Thymus (tissue), 11 donors: ENCODE measurements at regions not wholly inside any gene's neighbourhood (a gene's known extent, or its start where the extent isn't known, plus 50 kb on each side); places are given as distances from the start of the nearest gene placed in this dataset.

ENCODE experiments used
- DNase-seq, 9 donors: peaks; one replicate each; pipeline ENCODE4 v3.0.0-alpha.2; 2013; ENCODE audit warnings: low spot score in 9 of 9, low read depth in 6 of 9, missing footprints in 1 of 9
- H3K27ac ChIP-seq, 2 donors: one replicate each; pipeline ENCODE4 v1.5.1; 2013; ENCODE audit warnings: control low read depth in 1 of 2, low read depth in 1 of 2, low read length in 1 of 2, mild to moderate bottlenecking in 1 of 2, moderate library complexity in 1 of 2
- H3K27me3 ChIP-seq, 2 donors: one replicate each; pipeline ENCODE4 v1.5.1; 2013; ENCODE audit warnings: low read length in 1 of 2; ENCODE audit not compliant: control insufficient read depth in 2 of 2, insufficient read depth in 1 of 2
- H3K36me3 ChIP-seq, 2 donors: one replicate each; pipeline ENCODE4 v1.5.1; 2013; ENCODE audit warnings: low read length in 1 of 2, mild to moderate bottlenecking in 1 of 2, moderate library complexity in 1 of 2; ENCODE audit not compliant: control insufficient read depth in 2 of 2, insufficient read depth in 2 of 2
- H3K4me1 ChIP-seq, 2 donors: one replicate each; pipeline ENCODE4 v1.5.1; 2013; ENCODE audit warnings: low read length in 2 of 2; ENCODE audit not compliant: control insufficient read depth in 2 of 2, insufficient read depth in 2 of 2
- H3K4me3 ChIP-seq, 2 donors: one replicate each; pipeline ENCODE4 v1.5.1; 2013; ENCODE audit warnings: low read length in 2 of 2, control low read depth in 1 of 2, mild to moderate bottlenecking in 1 of 2
- H3K9me3 ChIP-seq, 2 donors: one replicate each; pipeline ENCODE4 v1.5.1; 2013; ENCODE audit warnings: low read length in 1 of 2, mild to moderate bottlenecking in 1 of 2; ENCODE audit not compliant: control insufficient read depth in 2 of 2, insufficient read depth in 1 of 2
- WGBS: extraction: QIAGEN DNeasy Blood & Tissue Kit; methylation state at CpG from one replicate; pipeline ENCODE4 v1.1.7; 2013; 5-methylcytosine and 5-hydroxymethylcytosine counted together
- donor health status: healthy.

DNA sequence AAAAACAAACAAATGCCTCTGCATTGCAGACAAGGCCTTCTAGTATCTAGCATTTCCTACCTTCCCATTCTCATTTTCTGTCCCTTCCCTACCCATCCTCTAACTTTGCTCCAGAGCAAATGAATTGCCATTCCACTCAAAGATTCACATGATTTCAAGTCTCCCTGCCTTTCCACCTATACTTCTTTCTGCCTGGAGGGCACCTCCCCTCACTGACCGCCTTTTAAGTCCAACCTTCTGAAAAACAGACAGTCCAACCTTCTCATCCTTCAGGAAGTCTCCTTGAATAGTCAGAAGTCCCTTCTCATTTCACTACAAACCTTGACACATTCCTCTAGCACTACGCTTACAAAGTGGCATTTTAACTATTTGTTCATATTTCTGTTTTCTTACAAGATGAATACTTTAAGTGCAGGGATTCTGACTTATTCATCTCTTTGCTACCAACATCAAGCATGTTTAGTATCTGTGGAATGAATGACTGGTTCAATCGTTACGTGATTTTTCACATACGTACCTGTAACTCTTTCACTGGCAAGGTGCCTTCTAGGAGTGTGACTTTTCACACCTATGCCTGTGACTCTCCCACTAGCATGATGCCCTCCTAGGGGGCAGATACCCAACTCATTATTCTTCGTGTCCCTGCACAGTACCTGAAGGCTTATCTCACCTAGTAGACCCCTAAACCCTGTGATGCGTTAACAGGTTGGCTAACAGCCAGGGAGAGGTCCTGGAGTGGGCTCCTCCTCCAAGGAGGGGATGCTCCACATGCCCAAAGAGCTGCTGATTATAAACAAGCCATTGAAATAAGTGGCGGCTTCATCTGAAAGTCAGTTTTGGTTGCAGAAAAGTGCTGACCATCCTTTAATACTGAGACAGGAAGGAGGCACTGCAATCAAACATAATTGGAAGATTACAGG is 356.2 kb downstream of the MYCN start:
- Histone ChIP-seq H3K36me3 (no peaks in the 10 kb centered on the region), H3K4me1 (no peaks in the 10 kb centered on the region), H3K9me3 (no peaks in the 10 kb centered on the region), H3K4me3 (no peak overlapping the region), H3K27me3 (no peaks in the 10 kb centered on the region), H3K27ac (no peak overlapping the region)
- WGBS, result 83% methylated on average over 8 of the region's 8 CpGs
- DNase-seq, result no peak

DNA sequence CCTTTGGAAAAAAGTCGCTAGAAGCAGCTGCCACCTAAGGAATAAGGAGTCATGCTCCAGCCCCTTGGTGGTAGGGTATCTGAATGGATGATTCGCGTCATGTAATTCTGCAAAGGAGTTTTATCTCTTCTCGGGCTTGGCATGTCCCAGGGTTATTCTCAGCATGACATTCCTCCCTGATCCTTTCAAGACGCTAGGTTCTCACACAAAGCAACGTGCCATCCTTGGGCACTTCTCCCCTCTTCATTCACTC is 355.6 kb downstream of the MYCN start:
- WGBS, result 97% methylated on average over 6 of the region's 6 CpGs
- Histone ChIP-seq H3K9me3 (no peaks in the 10 kb centered on the region), H3K27me3 (no peaks in the 10 kb centered on the region), H3K4me1 (no peaks in the 10 kb centered on the region), H3K27ac (no peak overlapping the region), H3K4me3 (no peak overlapping the region), H3K36me3 (no peaks in the 10 kb centered on the region)
- no peak for DNase-seq

DNA sequence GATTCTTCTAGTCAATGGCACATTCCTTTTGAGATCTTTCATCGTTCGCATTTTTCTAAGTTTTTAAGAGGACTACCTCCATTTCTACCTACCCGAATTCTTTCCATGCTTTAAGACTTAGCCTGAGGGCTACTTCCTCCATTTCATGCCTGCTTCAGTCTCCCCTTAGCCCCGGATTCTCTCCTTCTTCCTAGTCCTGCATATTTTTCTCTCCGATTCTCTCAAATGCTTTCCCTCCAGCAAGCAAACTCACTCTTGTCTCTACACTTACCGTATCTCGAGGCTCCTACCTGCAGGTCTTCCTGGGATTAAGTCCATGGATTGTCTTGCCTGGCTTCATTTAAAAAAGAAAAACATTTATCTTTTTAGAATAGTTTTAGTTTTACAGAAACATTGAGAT is 354.4 kb downstream of the MYCN start:
- no peaks in the 10 kb centered on the region for H3K9me3 ChIP-seq
- no peak for DNase-seq
- no peaks in the 10 kb centered on the region for H3K4me1 ChIP-seq
- no peak overlapping the region for H3K4me3 ChIP-seq
- H3K36me3 ChIP-seq, result no peaks in the 10 kb centered on the region
- 95% methylated on average over 7 of the region's 7 CpGs for WGBS
- H3K27me3 ChIP-seq, result no peaks in the 10 kb centered on the region
- no peak overlapping the region for H3K27ac ChIP-seq

DNA sequence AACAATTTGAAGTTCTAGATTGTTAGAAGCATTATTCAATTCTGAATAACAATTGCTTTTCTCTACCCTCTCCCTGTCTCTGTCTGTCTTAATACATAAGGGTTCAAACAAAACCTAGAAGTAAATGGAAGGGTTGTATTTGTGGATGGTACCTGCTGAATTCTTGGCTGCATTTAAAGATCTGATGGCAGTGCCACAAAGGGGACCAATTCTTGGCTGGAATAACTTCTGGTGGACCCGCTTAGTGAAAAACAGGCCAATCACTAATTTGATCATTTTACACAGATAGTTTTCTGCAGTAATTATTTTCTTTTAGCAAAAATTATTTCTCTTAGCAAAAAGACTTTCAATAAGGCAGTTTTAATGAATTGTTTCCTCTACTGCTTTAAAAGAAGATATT is 353.5 kb downstream of the MYCN start:
- no peaks in the 10 kb centered on the region for H3K36me3 ChIP-seq
- no peak overlapping the region for H3K27ac ChIP-seq
- H3K4me1 ChIP-seq, result no peaks in the 10 kb centered on the region
- H3K27me3 ChIP-seq, result no peaks in the 10 kb centered on the region
- no peak for DNase-seq
- no peaks in the 10 kb centered on the region for H3K9me3 ChIP-seq
- WGBS, result 99% methylated on average over 1 of the region's 1 CpG
- no peak overlapping the region for H3K4me3 ChIP-seq

DNA sequence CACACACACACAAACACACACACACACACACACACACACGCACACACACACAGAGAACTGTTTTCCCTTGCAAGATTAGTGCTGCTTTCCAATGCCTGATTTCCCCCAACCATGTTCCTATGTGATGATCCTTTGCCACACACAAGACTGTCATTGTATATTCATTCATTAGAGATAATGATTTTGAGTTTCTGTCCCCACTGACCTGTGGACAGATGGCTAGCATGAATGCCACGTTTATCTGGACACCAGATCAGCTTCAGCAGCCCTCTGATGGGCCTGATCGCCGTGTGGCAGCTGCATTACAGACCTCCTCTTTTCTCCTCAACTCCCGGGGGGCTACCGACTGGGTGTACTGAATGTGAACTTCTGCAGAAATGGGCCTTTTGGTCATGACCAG is 353.0 kb downstream of the MYCN start:
- H3K36me3 ChIP-seq, result no peaks in the 10 kb centered on the region
- no peak overlapping the region for H3K27ac ChIP-seq
- no peaks in the 10 kb centered on the region for H3K27me3 ChIP-seq
- H3K4me1 ChIP-seq, result no peaks in the 10 kb centered on the region
- WGBS, result 89% methylated on average over 6 of the region's 6 CpGs
- no peak for DNase-seq
- no peak overlapping the region for H3K4me3 ChIP-seq
- no peaks in the 10 kb centered on the region for H3K9me3 ChIP-seq

DNA sequence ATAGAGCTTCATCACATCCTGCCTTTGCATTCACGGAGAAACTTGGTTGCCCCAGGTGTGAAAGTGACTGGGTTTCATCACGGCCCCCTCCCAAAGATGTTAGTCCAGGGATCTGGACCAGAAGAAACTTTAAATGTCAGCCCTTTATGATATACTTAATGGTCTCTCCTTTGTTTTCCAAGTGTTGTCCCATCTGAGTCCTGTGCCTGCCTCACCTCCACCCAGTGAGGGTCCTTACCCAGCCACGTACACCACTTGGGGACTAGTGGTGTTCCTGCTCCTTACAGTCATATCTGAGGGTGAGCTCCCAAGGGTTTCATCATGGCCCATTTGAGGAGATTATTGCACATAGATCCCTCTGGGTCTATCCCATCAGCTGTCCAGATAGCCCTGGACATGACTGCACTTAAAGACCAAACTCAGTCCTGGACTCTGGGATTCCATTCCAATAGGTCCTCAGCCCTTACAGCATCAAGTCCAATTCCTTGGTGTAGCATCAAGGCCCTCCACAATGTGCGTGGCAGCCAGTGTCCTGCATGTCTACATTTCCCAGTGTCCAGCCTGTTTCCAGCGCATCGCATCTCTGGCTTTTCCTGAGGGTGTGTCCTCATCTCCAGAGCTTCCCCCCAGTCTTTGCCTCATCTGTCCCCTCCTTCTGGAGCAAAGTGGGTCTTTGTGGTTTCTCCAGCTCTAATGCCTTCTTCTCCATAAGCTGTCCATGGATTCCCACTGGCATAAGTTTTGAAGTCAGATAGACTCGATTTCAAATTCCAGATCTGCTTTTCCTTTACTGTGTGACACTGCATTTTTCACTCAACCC is 351.6 kb downstream of the MYCN start:
- Histone ChIP-seq H3K27ac (no peak overlapping the region), H3K4me3 (no peak overlapping the region), H3K27me3 (no peaks in the 10 kb centered on the region), H3K9me3 (no peaks in the 10 kb centered on the region), H3K36me3 (no peaks in the 10 kb centered on the region), H3K4me1 (no peaks in the 10 kb centered on the region)
- WGBS, result 97% methylated on average over 7 of the region's 7 CpGs
- DNase-seq, result no peak

DNA sequence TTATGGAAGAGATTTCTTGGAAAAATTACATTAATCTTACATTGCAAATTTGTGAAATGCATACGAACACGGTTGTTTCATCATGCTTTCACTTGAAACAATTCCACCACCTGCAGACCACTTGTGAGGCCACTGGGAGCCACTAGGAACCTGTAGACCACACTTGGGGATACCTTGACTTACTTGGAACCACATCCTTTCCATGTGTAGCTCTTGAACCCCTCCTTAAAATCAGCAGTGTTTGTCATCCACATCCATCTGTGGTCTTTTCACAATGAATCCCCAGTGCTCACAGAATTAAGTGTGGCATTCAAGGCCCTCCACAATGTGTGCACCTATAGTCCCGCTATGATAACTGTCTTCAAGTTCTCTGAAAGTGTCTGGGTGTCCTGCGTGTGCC is 350.9 kb downstream of the MYCN start:
- no peaks in the 10 kb centered on the region for H3K9me3 ChIP-seq
- no peak overlapping the region for H3K4me3 ChIP-seq
- H3K36me3 ChIP-seq, result no peaks in the 10 kb centered on the region
- no peak for DNase-seq
- peaks cover 0 to under 1% of the 10 kb centered on the region in 2 donors for H3K4me1 ChIP-seq
- WGBS, result 95% methylated on average over 4 of the region's 4 CpGs
- H3K27me3 ChIP-seq, result no peaks in the 10 kb centered on the region
- no peak overlapping the region for H3K27ac ChIP-seq

DNA sequence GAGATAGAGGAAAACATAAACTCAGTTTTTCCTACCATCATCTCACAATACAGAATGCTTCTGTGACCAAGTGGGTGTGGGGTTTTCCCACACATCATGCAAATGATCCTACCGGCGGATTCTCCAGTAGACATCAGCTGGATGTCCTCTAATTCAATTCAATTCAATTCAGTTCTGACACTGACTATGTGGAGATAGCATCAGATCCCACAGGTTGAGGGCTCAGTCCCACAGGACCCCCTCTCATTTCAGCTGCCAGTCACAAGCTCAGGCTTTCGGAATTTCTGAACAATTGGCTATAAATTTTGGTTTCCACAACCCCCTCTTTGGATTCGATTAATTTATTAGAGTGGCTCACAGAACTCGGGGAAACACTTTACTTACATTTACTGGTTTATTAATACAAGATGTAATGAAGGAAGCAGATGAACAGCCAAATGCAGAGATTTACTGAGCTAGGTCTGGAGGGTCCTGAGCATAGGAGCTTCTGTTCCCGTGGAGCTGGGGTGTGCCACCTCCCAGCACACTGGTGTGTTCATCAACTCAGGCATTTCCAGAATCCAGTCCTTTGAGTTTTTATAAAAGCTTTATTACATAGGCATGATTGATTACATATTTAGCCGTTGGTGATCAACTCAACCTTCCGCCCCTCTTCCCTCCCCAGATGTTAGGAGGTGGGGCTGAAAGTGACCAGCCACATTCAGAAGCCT is 350.1 kb downstream of the MYCN start:
- WGBS, result 84% methylated on average over 8 of the region's 8 CpGs
- Histone ChIP-seq H3K9me3 (no peaks in the 10 kb centered on the region), H3K36me3 (no peaks in the 10 kb centered on the region), H3K4me1 (peaks cover 0 to 6% of the 10 kb centered on the region in 2 donors), H3K4me3 (no peak overlapping the region), H3K27ac (no peak overlapping the region), H3K27me3 (no peaks in the 10 kb centered on the region)
- DNase-seq, result no peak
